Stimulated activated CD4-positive, alpha-beta T cell treated with anti-CD3 and anti-CD28 coated beads, Interleukin-4, amount 100 ng/mL, for 48 hours (primary cell): ENCODE measurements at regions not wholly inside any gene's neighbourhood (a gene's known extent, or its start where the extent isn't known, plus 50 kb on each side); places are given as distances from the start of the nearest gene placed in this dataset.
"Not testable (repeated sequence)": the region's sequence is repeated elsewhere in the genome, so short reads cannot be mapped to it uniquely, and the experiment has no call there.

Experiments used
- DNase-seq, 2 donors: peaks; one replicate each; pipeline ENCODE4 v3.0.0-alpha.2; 2020; ENCODE audit warnings: low read depth in 2 of 2

DNA sequence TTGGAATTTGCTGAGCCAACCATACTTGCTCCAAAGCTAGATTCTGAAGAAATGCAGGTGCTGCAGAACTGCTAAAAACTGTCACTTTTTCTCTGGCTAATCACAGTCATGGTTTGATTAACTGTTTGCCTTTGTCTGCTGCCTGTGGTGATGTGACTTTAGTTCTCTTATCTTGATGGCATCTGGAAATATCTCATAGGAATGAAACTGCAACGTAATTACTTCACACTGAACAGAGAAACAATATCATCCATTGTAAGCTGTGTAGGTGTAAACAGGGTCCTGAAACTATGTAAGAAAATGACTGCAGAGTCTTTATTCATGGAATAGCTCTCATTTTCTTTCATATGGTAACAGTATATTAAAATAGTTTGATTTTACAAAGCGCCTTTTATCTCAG, 721.9 kb upstream of the HS3ST5 start:
- no peak for DNase-seq

- no peak for DNase-seq
Measured at GRCh38 chr6:115060581-115060980, 717.8 kb upstream of the HS3ST5 start.

GRCh38 chr6:115058414-115059211, 715.8 kb upstream of the HS3ST5 start:
- no peak for DNase-seq

- DNase-seq = no peak
Measured at GRCh38 chr6:115055579-115055978, 712.8 kb upstream of the HS3ST5 start.

- not testable (repeated sequence) for DNase-seq
Measured at GRCh38 chr6:115054242-115054641, 711.4 kb upstream of the HS3ST5 start.

GRCh38 chr6:115053169-115053860, 710.5 kb upstream of the HS3ST5 start:
- DNase-seq = no peak

DNA sequence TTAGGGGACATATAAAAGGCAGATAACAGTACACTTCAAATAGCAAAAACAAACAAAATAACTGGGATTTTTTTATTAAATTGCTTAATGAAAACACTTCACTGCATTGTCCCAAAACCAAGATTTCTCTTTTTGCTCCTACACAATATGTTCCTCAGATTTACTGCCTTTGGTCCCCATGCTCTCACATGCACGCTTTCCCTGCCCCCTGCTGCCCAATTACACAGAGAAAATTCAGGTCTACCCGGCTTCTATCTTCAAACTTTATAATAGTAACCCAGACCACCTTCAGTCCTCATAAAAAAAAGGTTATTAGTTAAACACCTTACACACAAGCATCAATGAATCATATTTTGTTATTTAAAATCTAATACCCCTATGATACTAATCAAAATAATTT, 673.8 kb upstream of the HS3ST5 start:
- no peak for DNase-seq

DNA sequence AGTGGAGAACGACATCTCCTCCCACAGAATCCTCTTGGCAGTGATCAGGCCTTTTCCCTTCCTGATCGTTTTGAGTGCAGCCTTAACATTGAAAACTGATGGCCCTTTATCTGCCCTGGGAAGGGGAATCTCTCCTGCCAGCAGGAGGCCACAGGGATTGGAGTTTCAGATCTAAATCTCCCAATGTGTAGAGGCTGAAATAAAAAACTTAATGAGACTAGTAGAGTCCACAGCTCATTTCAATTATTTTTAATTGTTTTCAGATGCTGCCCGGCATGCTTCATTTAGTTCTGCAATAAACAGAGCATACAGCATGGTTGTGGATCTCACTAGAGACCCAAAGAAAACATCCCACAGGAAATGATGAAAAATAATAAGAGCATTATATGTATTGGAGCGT, 662.2 kb upstream of the HS3ST5 start:
- no peak for DNase-seq

GRCh38 chr6:115004204-115004603, 661.4 kb upstream of the HS3ST5 start:
- no peak for DNase-seq

DNA sequence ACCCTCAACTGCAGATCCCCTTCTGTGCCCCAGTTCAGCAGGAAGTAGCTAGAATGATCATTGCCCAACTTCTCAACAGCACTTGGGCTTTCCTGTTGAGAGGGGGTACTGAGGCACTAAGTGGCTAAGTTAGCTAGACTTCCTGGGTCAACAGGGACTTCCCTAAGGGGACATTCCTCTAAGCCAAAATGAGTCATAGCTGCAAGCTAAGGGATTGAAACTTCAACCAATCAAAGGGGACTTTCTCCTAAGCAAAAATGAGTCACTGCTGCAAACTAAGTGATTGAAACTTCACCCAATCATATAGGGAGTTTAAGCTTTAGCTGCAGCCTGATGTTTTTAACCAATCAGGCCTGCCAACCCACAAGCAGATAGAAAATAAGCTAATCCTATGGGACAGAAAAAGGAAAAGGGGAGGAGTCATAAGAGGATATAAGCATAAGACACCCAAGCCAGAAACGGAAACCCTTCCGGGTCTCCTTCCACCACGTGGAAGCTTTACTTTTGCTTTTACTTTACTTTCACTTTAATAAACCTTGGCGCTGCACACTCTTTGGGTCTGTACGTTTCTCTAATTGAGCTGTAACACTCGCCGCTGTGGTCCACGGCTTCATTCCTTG, 659.0 kb upstream of the HS3ST5 start:
- no peak for DNase-seq

DNA sequence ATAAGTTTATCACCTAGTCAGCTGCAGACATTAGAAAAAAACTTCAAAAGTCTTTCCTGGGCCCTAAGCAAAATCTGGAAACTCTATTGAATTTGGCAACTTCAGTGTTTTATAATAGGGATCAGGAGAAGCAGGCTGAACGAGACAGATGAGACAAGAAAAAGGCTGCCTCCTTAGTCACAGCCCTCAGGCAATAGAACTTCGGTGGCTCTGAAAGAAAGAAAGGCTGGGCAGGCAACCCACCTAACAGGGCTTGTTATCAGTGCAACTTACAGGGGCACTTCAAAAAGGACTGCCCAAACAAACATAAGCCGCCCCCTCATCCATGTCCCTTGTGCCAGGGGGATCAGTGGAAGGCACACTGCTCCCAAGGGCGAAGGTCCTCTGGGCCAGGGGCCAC, 657.9 kb upstream of the HS3ST5 start:
- no peak for DNase-seq

DNA sequence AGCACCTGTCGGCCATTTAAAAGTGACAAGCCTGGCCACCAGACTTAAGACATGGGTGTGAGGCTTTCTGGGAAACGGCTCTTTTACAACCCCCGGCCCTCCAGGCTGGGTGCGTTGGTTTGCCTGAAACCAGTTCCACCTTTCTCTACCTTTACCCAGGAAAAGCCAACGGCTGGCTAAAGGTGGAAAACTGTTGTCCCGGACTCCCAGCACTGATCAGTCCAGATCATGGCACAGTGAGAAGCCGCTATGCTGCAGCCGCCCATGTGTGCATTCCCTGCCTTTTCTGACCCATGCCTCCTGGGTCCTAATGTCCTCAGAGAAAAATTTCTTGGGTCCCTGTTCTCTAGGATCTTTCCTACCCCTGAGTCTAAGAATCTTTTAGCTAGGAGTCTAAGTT, 655.7 kb upstream of the HS3ST5 start:
- no peak for DNase-seq

- DNase-seq = no peak
Measured at GRCh38 chr6:114997813-114998292, 655.0 kb upstream of the HS3ST5 start.

GRCh38 chr6:114995526-114995925, 652.7 kb upstream of the HS3ST5 start:
- DNase-seq = no peak

- no peak for DNase-seq
Measured at GRCh38 chr6:114989279-114989964, 646.6 kb upstream of the HS3ST5 start.

GRCh38 chr6:114987281-114987680, 644.5 kb upstream of the HS3ST5 start:
- DNase-seq = no peak

DNA sequence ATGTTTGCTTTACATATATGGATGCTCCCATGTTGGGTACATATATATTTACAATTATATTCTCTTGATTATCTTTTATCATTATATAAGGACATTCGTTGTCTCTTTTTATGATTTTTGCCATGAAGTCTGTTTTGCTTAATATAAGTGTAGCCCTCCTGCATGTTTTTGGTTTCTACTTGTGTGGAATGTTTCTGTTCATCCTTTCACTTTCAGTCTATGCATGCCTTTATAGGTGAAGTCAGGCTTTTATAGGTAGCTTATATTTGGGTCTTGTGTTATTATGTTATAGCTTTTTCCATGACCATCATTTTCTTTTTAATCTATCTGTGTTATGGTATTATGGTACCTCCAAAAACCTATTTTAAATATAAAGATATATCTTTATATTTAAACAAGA, 612.5 kb upstream of the HS3ST5 start:
- no peak for DNase-seq

DNA sequence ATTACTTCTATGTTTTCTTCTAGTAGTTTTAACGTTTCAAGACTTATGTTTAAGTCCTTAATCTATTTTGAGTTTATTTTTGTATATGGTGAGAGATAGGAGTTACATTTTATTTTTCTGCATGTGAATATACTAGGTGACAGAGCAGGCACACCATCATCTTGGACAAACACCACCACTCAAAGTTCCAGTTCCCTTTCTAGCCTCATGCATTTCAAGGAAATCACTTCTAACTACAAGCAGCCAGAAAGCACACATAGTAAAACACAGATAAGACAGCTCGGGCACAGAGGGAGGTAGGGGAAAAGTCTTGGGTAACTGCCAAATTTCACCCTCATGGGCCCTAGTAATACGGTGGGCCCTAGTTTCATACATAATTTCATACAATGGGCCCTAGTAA, 609.4 kb upstream of the HS3ST5 start:
- no peak for DNase-seq

DNA sequence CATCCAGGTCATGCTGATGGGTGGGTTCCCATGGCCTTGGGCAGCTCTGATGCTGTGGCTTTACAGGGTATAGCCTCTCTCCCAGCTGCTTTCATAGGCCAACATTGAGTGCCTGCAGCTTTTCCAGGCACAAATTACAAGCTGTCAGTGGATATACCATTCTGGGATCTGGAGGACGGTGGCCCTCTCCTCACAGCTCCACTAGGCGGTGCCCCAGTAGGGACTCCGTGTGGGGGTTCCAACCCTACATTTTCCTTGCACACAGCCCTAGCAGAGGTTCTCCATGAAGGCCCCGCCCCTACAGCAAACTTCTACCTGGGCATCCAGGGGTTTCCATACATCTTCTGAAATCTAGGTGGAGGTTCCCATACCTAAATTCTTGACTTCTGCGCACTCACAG, 602.6 kb upstream of the HS3ST5 start:
- DNase-seq = no peak

DNA sequence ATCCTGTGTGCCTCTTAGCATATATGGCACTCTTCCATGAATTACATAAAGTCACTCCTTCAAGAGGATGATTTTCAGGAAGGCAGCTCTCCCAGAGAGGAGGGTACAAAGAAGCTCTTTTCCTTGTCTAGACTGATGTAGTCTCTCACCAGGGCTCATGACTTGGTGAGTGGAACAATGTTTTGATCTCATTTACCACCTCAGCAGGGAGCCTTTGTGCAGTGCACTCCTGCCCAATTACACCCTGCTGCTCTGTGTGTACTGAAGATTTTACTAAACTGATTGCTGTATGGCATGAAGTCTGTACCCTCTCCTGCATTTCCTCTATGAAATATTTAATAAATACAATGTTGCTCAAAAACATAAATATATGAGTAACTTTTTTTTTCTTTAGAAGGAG, 598.3 kb upstream of the HS3ST5 start:
- DNase-seq = no peak

- no peak for DNase-seq
Measured at GRCh38 chr6:114940181-114940580, 597.4 kb upstream of the HS3ST5 start.

GRCh38 chr6:114939630-114940029, 596.8 kb upstream of the HS3ST5 start:
- DNase-seq = no peak
